ENCODE measurements at regions not wholly inside any gene's neighbourhood (a gene's known extent, or its start where the extent isn't known, plus 50 kb on each side); places are given as distances from the start of the nearest gene placed in this dataset.
"Not testable (repeated sequence)": the region's sequence is repeated elsewhere in the genome, so short reads cannot be mapped to it uniquely, and the experiment has no call there.

DNA sequence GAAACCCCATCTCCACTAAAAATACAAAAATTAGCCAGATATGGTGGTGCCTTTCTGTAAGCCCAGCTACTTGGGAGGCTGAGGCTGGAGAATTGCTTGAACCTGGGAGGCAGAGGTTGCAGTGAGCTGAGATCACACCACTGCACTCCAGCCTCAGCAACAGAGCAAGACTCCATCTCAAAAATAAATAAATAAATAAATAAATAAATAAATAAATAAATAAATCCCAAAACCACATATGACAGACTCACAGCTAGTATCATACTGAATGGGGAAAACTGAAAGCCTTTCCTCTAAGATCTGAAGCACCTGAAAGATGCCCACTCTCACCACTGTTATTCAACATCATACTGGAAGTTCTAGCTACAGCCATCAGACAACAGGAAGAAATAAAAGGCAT, 97.3 kb downstream of the TTC6 start:
- not testable (repeated sequence) for TF ChIP-seq POLR2A, POLR2AphosphoS5, EP300 (IDR thresholded peaks at IDR 0.05)
- TF ChIP-seq, protein P1, sequence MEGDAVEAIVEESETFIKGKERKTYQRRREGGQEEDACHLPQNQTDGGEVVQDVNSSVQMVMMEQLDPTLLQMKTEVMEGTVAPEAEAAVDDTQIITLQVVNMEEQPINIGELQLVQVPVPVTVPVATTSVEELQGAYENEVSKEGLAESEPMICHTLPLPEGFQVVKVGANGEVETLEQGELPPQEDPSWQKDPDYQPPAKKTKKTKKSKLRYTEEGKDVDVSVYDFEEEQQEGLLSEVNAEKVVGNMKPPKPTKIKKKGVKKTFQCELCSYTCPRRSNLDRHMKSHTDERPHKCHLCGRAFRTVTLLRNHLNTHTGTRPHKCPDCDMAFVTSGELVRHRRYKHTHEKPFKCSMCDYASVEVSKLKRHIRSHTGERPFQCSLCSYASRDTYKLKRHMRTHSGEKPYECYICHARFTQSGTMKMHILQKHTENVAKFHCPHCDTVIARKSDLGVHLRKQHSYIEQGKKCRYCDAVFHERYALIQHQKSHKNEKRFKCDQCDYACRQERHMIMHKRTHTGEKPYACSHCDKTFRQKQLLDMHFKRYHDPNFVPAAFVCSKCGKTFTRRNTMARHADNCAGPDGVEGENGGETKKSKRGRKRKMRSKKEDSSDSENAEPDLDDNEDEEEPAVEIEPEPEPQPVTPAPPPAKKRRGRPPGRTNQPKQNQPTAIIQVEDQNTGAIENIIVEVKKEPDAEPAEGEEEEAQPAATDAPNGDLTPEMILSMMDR (IDR thresholded peaks at IDR 0.05) = not testable (repeated sequence)

Data from upper lobe of left lung (tissue), 4 donors.